Keratinocyte (primary cell): ENCODE measurements at regions not wholly inside any gene's neighbourhood (a gene's known extent, or its start where the extent isn't known, plus 50 kb on each side); places are given as distances from the start of the nearest gene placed in this dataset.

ENCODE experiments used
- DNase-seq: peaks from one replicate; pipeline ENCODE4 v3.0.0-alpha.2; 2011; ENCODE audit warnings: low read depth, missing footprints, low spot score
- FAIRE-seq: peaks from 2 replicates; lab custom pipeline; 2011; peaks lifted over from hg19 to GRCh38; lab: Jason Lieb, UNC
- H2AFZ ChIP-seq: 2 replicates; pipeline ENCODE4 v1.6.0; 2012; ENCODE audit warnings: low read length, control low read depth, inconsistent platforms; ENCODE audit not compliant: control insufficient read depth
- H3K27ac ChIP-seq: 2 replicates; pipeline ENCODE4 v1.5.1; 2011; ENCODE audit warnings: low read length; ENCODE audit not compliant: control insufficient read depth, insufficient read depth
- H3K27me3 ChIP-seq: 3 replicates; pipeline ENCODE4 v1.6.0; 2011; ENCODE audit warnings: low read length; ENCODE audit not compliant: control insufficient read depth, insufficient read depth; ENCODE audit errors: extremely low read depth
- H3K36me3 ChIP-seq, 2 experiments: 2 replicates in 1 of 2; 3 replicates in 1 of 2; pipeline ENCODE4 v1.5.1; 2011; ENCODE audit warnings: low read length in 2 of 2, mild to moderate bottlenecking in 1 of 2; ENCODE audit not compliant: control insufficient read depth in 2 of 2, insufficient read depth in 2 of 2; ENCODE audit errors: extremely low read depth in 1 of 2
- H3K4me1 ChIP-seq: 3 replicates; pipeline ENCODE4 v1.5.1; 2011; ENCODE audit warnings: low read length; ENCODE audit not compliant: control insufficient read depth, insufficient read depth; ENCODE audit errors: extremely low read depth
- H3K4me2 ChIP-seq: 3 replicates; pipeline ENCODE4 v1.6.0; 2011; ENCODE audit warnings: low read depth, low read length; ENCODE audit not compliant: control insufficient read depth, insufficient read depth; ENCODE audit errors: extremely low read depth
- H3K4me3 ChIP-seq, 3 experiments: fragments of 200-600 bp in 1 of 3; sonication (generic) in 1 of 3; 2 replicates in 2 of 3; 3 replicates in 1 of 3; pipeline ENCODE4 v1.5.1; 2011 to 2016; ENCODE audit warnings: low read length in 3 of 3, mild to moderate bottlenecking in 3 of 3, control low read depth in 2 of 3, inconsistent platforms in 1 of 3, low read depth in 1 of 3, mixed read lengths in 1 of 3, mixed run types in 1 of 3, moderate library complexity in 1 of 3; ENCODE audit not compliant: control insufficient read depth in 2 of 3, insufficient read depth in 2 of 3; ENCODE audit errors: extremely low read depth in 1 of 3
- H3K79me2 ChIP-seq: 2 replicates; pipeline ENCODE4 v1.6.0; 2012; ENCODE audit warnings: low read length; ENCODE audit not compliant: control insufficient read depth, insufficient read depth
- H3K9ac ChIP-seq: 3 replicates; pipeline ENCODE4 v1.6.0; 2011; ENCODE audit warnings: low read length; ENCODE audit not compliant: control insufficient read depth, insufficient read depth; ENCODE audit errors: extremely low read depth
- H3K9me1 ChIP-seq: 3 replicates; pipeline ENCODE4 v1.6.0; 2011; ENCODE audit warnings: low read length; ENCODE audit not compliant: control insufficient read depth, insufficient read depth; ENCODE audit errors: extremely low read depth
- H3K9me3 ChIP-seq: 2 replicates; pipeline ENCODE4 v1.5.1; 2012; ENCODE audit warnings: low read depth, low read length; ENCODE audit not compliant: control insufficient read depth
- H4K20me1 ChIP-seq: 3 replicates; pipeline ENCODE4 v1.6.0; 2011; ENCODE audit warnings: low read length; ENCODE audit not compliant: control insufficient read depth, insufficient read depth; ENCODE audit errors: extremely low read depth
- EZH2 ChIP-seq: IDR thresholded peaks from one replicate; pipeline ENCODE4 v1.6.1; 2012; ENCODE audit warnings: inconsistent platforms, mild to moderate bottlenecking, low read length, moderate library complexity
- dilution Hi-C: fragments of 300-500 bp; cut with MboI; formaldehyde crosslinking; loops from one replicate; pipeline ENCODE4 v1.7.0; 2020; ENCODE audit warnings: low sequenced_read_pairs; ENCODE audit not compliant: extremely low pct_ligation_motif_present
- TF ChIP-seq, protein P1 (sequence below), 3 experiments: IDR thresholded peaks in 1 of 3; conservative IDR thresholded peaks in 1 of 3; optimal IDR thresholded peaks in 1 of 3; 2 replicates in 2 of 3; 3 replicates in 1 of 3; pipeline versions ENCODE3 to v1.5.1; 2011; ENCODE audit warnings: low read length in 3 of 3, mild to moderate bottlenecking in 3 of 3, moderate library complexity in 2 of 3, control low read depth in 1 of 3, inconsistent platforms in 1 of 3; ENCODE audit not compliant: insufficient read depth in 2 of 3; ENCODE audit errors: extremely low read depth in 1 of 3

DNA sequence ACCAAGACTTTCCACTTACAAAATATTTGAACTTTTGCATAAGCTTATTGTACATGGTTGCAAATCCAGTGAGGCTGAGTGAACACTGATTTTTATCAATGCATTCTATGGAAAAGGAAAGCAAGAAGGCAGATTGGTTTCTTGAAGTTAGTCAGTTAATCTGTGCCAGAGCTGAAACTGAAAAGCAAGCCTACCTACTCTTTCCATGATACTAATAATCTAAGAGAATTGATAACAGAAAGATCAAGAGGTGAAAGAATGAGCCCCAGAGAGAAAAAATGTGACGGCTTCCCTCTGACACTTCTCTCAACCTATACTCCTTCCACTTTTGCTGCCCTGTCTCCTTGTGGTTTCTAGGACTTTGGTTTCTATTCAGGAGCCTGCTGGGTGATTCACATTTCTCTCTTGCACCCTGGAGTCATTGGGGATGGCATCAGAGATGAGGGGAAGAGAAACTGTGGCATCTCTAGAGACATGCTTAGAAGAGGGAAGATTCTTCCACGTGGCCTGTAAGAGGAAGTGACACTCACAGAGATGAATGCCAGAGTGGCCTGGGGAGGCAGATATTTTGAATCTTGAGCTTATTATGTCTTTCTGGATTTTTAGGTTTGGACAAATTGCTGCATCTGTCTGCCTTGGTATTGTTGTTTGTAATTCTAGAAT, 158.6 kb upstream of the RIMS1 start:
- Histone ChIP-seq H3K9ac (no peak overlapping the region), H3K79me2 (no peaks in the 10 kb centered on the region), H3K4me1 (no peaks in the 10 kb centered on the region), H3K36me3 (no peaks in the 10 kb centered on the region), H3K4me2 (no peak overlapping the region), H3K9me1 (no peaks in the 10 kb centered on the region), H3K9me3 (no peaks in the 10 kb centered on the region), H4K20me1 (no peaks in the 10 kb centered on the region), H3K4me3 (no peak overlapping the region), H3K27ac (no peak overlapping the region), H3K27me3 (no peaks in the 10 kb centered on the region), H2AFZ (no peak overlapping the region)
- DNase-seq (no peak), FAIRE-seq (no peak)
- dilution Hi-C loops, result no loop called here
- no peak for TF ChIP-seq EZH2
- TF ChIP-seq, protein P1, sequence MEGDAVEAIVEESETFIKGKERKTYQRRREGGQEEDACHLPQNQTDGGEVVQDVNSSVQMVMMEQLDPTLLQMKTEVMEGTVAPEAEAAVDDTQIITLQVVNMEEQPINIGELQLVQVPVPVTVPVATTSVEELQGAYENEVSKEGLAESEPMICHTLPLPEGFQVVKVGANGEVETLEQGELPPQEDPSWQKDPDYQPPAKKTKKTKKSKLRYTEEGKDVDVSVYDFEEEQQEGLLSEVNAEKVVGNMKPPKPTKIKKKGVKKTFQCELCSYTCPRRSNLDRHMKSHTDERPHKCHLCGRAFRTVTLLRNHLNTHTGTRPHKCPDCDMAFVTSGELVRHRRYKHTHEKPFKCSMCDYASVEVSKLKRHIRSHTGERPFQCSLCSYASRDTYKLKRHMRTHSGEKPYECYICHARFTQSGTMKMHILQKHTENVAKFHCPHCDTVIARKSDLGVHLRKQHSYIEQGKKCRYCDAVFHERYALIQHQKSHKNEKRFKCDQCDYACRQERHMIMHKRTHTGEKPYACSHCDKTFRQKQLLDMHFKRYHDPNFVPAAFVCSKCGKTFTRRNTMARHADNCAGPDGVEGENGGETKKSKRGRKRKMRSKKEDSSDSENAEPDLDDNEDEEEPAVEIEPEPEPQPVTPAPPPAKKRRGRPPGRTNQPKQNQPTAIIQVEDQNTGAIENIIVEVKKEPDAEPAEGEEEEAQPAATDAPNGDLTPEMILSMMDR (optimal IDR thresholded peaks at IDR 0.05 in 1 of 3, IDR thresholded peaks at IDR 0.05 in 1 of 3, conservative IDR thresholded peaks at IDR 0.05 in 1 of 3; ENCODE audit: extremely low read depth in 1 of 3, insufficient read depth in 2 of 3, low read length in 3 of 3), result no peak

DNA sequence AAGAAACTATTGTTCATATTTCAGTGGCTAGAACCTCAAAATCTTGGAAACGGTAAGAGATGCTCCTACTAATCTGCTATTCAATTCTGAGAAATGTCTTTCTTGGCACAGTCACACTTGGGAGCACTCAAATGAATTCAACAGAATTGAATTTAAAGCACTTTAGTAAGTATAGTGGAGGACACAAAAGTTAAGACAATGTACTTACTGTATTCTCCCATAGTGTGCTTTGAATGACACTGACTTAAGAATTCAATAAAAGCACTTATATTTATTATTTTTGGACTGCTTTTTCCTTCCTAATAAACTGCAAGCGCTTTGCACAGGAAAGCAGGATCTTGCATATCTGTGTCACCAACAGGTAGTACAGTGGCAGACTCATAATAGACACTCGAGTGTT, 156.1 kb upstream of the RIMS1 start:
- Histone ChIP-seq H3K9ac (no peak overlapping the region), H3K27me3 (no peaks in the 10 kb centered on the region), H3K4me1 (no peaks in the 10 kb centered on the region), H3K9me3 (no peaks in the 10 kb centered on the region), H3K4me3 (no peak overlapping the region), H3K9me1 (no peaks in the 10 kb centered on the region), H4K20me1 (no peaks in the 10 kb centered on the region), H3K79me2 (no peaks in the 10 kb centered on the region), H3K4me2 (no peak overlapping the region), H3K27ac (no peak overlapping the region), H3K36me3 (no peaks in the 10 kb centered on the region), H2AFZ (no peak overlapping the region)
- no peak for FAIRE-seq
- dilution Hi-C loops, result no loop called here
- TF ChIP-seq, protein P1 (optimal IDR thresholded peaks at IDR 0.05 in 1 of 3, IDR thresholded peaks at IDR 0.05 in 1 of 3, conservative IDR thresholded peaks at IDR 0.05 in 1 of 3; ENCODE audit: extremely low read depth in 1 of 3, insufficient read depth in 2 of 3, low read length in 3 of 3), result no peak
- no peak for TF ChIP-seq EZH2
- no peak for DNase-seq
